Ishikawa (cell line): ENCODE measurements at regions not wholly inside any gene's neighbourhood (a gene's known extent, or its start where the extent isn't known, plus 50 kb on each side); places are given as distances from the start of the nearest gene placed in this dataset.

Source experiments
- CEBPB ChIP-seq: IDR thresholded peaks from 2 replicates; pipeline ENCODE4 v1.6.1; 2012
- CREB1 ChIP-seq: IDR thresholded peaks from 2 replicates; pipeline ENCODE4 v1.6.1; 2012; ENCODE audit warnings: low read depth
- EGR1 ChIP-seq: IDR thresholded peaks from 2 replicates; pipeline ENCODE4 v1.6.1; 2012
- EP300 ChIP-seq: IDR thresholded peaks from 2 replicates; pipeline ENCODE4 v1.6.1; 2012; ENCODE audit warnings: borderline replicate concordance
- FOXM1 ChIP-seq: IDR thresholded peaks from 2 replicates; pipeline ENCODE4 v1.6.1; 2012; ENCODE audit warnings: low read depth, borderline replicate concordance
- MAX ChIP-seq: IDR thresholded peaks from 2 replicates; pipeline ENCODE4 v1.6.1; 2012
- NFIC ChIP-seq: IDR thresholded peaks from 2 replicates; pipeline ENCODE4 v1.6.1; 2012
- RAD21 ChIP-seq: IDR thresholded peaks from 2 replicates; pipeline ENCODE4 v1.6.1; 2012; ENCODE audit warnings: low read depth
- REST ChIP-seq: IDR thresholded peaks from 2 replicates; pipeline ENCODE4 v1.6.1; 2012; ENCODE audit warnings: low read depth, mild to moderate bottlenecking
- TAF1 ChIP-seq: IDR thresholded peaks from 2 replicates; pipeline ENCODE4 v1.6.1; 2012; ENCODE audit warnings: low read depth, mild to moderate bottlenecking
- TCF12 ChIP-seq: IDR thresholded peaks from 2 replicates; pipeline ENCODE4 v1.6.1; 2012; ENCODE audit warnings: low read depth
- TEAD4 ChIP-seq: IDR thresholded peaks from 2 replicates; pipeline ENCODE4 v1.6.1; 2012
- USF1 ChIP-seq: IDR thresholded peaks from 2 replicates; pipeline ENCODE4 v1.6.1; 2012
- YY1 ChIP-seq: IDR thresholded peaks from 2 replicates; pipeline ENCODE4 v1.6.1; 2012; ENCODE audit warnings: low read depth
- ZBTB7A ChIP-seq: IDR thresholded peaks from 2 replicates; pipeline ENCODE4 v1.6.1; 2012; ENCODE audit warnings: low read depth

- TF ChIP-seq FOXM1: no peak
- no peak for TF ChIP-seq MAX
- no peak for TF ChIP-seq YY1
- TF ChIP-seq CREB1: no peak
- TF ChIP-seq EGR1: no peak
- TF ChIP-seq TAF1: no peak
- no peak for TF ChIP-seq TEAD4
- no peak for TF ChIP-seq ZBTB7A
- TF ChIP-seq USF1: no peak
- no peak for TF ChIP-seq TCF12
- TF ChIP-seq NFIC: no peak
- no peak for TF ChIP-seq REST
- no peak for TF ChIP-seq CEBPB
- TF ChIP-seq EP300: no peak
- TF ChIP-seq RAD21: no peak
Measured at GRCh38 chr3:34012102-34012461, 213.7 kb downstream of the PDCD6IP start.

- TF ChIP-seq MAX (no peak), CEBPB (no peak), YY1 (no peak), NFIC (no peak), EGR1 (no peak), TCF12 (no peak), EP300 (no peak), TAF1 (no peak), RAD21 (no peak), ZBTB7A (no peak), FOXM1 (no peak), REST (no peak), TEAD4 (no peak), CREB1 (no peak), USF1 (no peak)
Measured at GRCh38 chr3:34013818-34014570, 215.6 kb downstream of the PDCD6IP start.

- TF ChIP-seq EP300 (no peak), RAD21 (peak; percentile 34; the same call in 1 of the 2 replicates)
Measured at GRCh38 chr3:34015204-34016142, 217.0 kb downstream of the PDCD6IP start.

GRCh38 chr3:34016925-34017587, 218.6 kb downstream of the PDCD6IP start:
- TF ChIP-seq CEBPB (no peak), NFIC (no peak), REST (no peak)
